ENCODE measurements at regions not wholly inside any gene's neighbourhood (a gene's known extent, or its start where the extent isn't known, plus 50 kb on each side); places are given as distances from the start of the nearest gene placed in this dataset.

GRCh38 chr12:83537428-83538053, 850.8 kb downstream of the TMTC2 start:
- DNase-seq (ENCODE audit: low read depth in 1 of 2, low spot score in 2 of 2) (no peak), FAIRE-seq (no peak)
- Histone ChIP-seq H3K4me1 (replicated peaks in 1 of 4; ENCODE audit: control insufficient read depth in 3 of 4, insufficient read depth in 4 of 4, low read length in 3 of 4) (peaks cover 0 to 3% (median 0%) of the 10 kb centered on the region in 4 experiments; a peak in 2 of 7 replicates), H2BK5ac (ENCODE audit: low read depth, low read length) (no peak overlapping the region), H4K20me1 (replicated peaks in 1 of 2; ENCODE audit: control insufficient read depth in 1 of 2, insufficient read depth in 2 of 2, low read length in 2 of 2) (no peaks in the 10 kb centered on the region), H3K4me3 (ENCODE audit: extremely low read depth in 1 of 4, insufficient read depth in 2 of 4, low read depth in 3 of 4, low read length in 4 of 4) (no peak overlapping the region), H3K14ac (ENCODE audit: insufficient read length) (no peak overlapping the region), H3K4ac (replicated peaks; ENCODE audit: insufficient read length, low read depth, low read length) (no peak overlapping the region), H3K23ac (ENCODE audit: insufficient read length) (no peak overlapping the region), H2BK120ac (replicated peaks; ENCODE audit: low read depth, low read length) (no peak overlapping the region), H3K27me3 (replicated peaks in 1 of 4; ENCODE audit: control insufficient read depth in 3 of 4, extremely low read depth in 1 of 4, insufficient read depth in 3 of 4, low read length in 3 of 4) (no peaks in the 10 kb centered on the region), H4K8ac (ENCODE audit: extremely low read depth, insufficient read depth, low read length) (no peak overlapping the region), H3K18ac (ENCODE audit: extremely low read depth, low read length) (no peak overlapping the region), H3K79me2 (ENCODE audit: control insufficient read depth in 1 of 2, insufficient read depth in 2 of 2, low read length in 2 of 2) (no peaks in the 10 kb centered on the region), H2BK15ac (ENCODE audit: low read length) (no peak overlapping the region), H3K23me2 (ENCODE audit: low read depth, low read length) (no peaks in the 10 kb centered on the region), H2AK5ac (ENCODE audit: low read depth, low read length) (no peak overlapping the region), H4K91ac (replicated peaks; ENCODE audit: insufficient read length, low read length) (no peak overlapping the region), H3K56ac (replicated peaks; ENCODE audit: insufficient read length, low read depth, low read length) (no peak overlapping the region), H3K36me3 (ENCODE audit: control insufficient read depth in 2 of 4, insufficient read depth in 4 of 4, low read length in 3 of 4) (no peaks in the 10 kb centered on the region), H2AFZ (ENCODE audit: low read length) (no peak overlapping the region), H3K27ac (ENCODE audit: low read depth, low read length) (no peak overlapping the region), H3K4me2 (ENCODE audit: insufficient read depth in 1 of 2, low read depth in 2 of 2, low read length in 2 of 2) (no peak overlapping the region), H2BK12ac (ENCODE audit: low read depth, low read length) (no peak overlapping the region), H3K9me3 (ENCODE audit: insufficient read depth in 2 of 2, low read depth in 1 of 2, low read length in 1 of 2) (no peaks in the 10 kb centered on the region), H4K5ac (ENCODE audit: insufficient read length, low read depth, low read length) (no peak overlapping the region), H2BK20ac (ENCODE audit: low read length) (no peak overlapping the region), H3K9ac (replicated peaks in 1 of 4; ENCODE audit: extremely low read depth in 1 of 4, low read depth in 3 of 4, low read length in 3 of 4) (no peak overlapping the region), H3K79me1 (ENCODE audit: low read depth, low read length) (no peaks in the 10 kb centered on the region)
- POLR2A ChIA-PET (ENCODE audit: partially characterized antibody): no interaction called here
- WGBS, 2 experiments (ENCODE audit: extremely low coverage in 1 of 2, insufficient coverage in 1 of 2, insufficient read length in 1 of 2, insufficient replicate concordance in 2 of 2, low coverage in 1 of 2, low lambda C conversion rate in 2 of 2, missing lambda C conversion rate in 1 of 2): 74% methylated on average over 4 of the region's 4 CpGs; no CpG with 5 or more reads in 1 of the 2 experiments
- CTCF ChIA-PET (ENCODE audit: partially characterized antibody): no interaction called here
- TF ChIP-seq TCF12 (IDR thresholded peaks at IDR 0.05; ENCODE audit: low read depth, low read length): no peak
- TF ChIP-seq KDM5A (IDR thresholded peaks at IDR 0.05; ENCODE audit: low read length): no peak
- no peak for TF ChIP-seq EP300 (IDR thresholded peaks at IDR 0.05; ENCODE audit: borderline replicate concordance in 1 of 2, low read depth in 2 of 2, low read length in 2 of 2)
- TF ChIP-seq JUND (IDR thresholded peaks at IDR 0.05; ENCODE audit: low read length): no peak

Data from H1 (cell line).